ENCODE measurements at regions not wholly inside any gene's neighbourhood (a gene's known extent, or its start where the extent isn't known, plus 50 kb on each side); places are given as distances from the start of the nearest gene placed in this dataset.
A peak's percentile ranks its signal among the peaks of the same experiment; 100 is the strongest.

- no peak for TF ChIP-seq CTCF (IDR thresholded peaks at IDR 0.05; ENCODE audit: insufficient read depth, low read depth, low read length)
- H3K4me3 ChIP-seq (ENCODE audit: low read depth, low read length) = no peak overlapping the region
- no peak for DNase-seq (ENCODE audit: low read depth)
These were observed 493.7 kb upstream of the ERCC4 start for GRCh38 chr16:13426269-13426668.

- DNase-seq (ENCODE audit: low read depth) = no peak
- no peak overlapping the region for H3K4me3 ChIP-seq (ENCODE audit: low read depth, low read length)
- no peak for TF ChIP-seq CTCF (IDR thresholded peaks at IDR 0.05; ENCODE audit: insufficient read depth, low read depth, low read length)
These were observed 493.2 kb upstream of the ERCC4 start for GRCh38 chr16:13426736-13427135.

- no peak overlapping the region for H3K4me3 ChIP-seq (ENCODE audit: low read depth, low read length)
- no peak for TF ChIP-seq CTCF (IDR thresholded peaks at IDR 0.05; ENCODE audit: insufficient read depth, low read depth, low read length)
- DNase-seq (ENCODE audit: low read depth) = peak; percentile 17
These were observed 492.0 kb upstream of the ERCC4 start for GRCh38 chr16:13427943-13428342.

GRCh38 chr16:13429416-13429815 lies 490.5 kb upstream of the ERCC4 start:
- H3K4me3 ChIP-seq (ENCODE audit: low read depth, low read length) = no peak overlapping the region
- TF ChIP-seq CTCF (IDR thresholded peaks at IDR 0.05; ENCODE audit: insufficient read depth, low read depth, low read length) = no peak
- DNase-seq (ENCODE audit: low read depth) = no peak

GRCh38 chr16:13435415-13435814 lies 484.5 kb upstream of the ERCC4 start:
- no peak for DNase-seq (ENCODE audit: low read depth)

GRCh38 chr16:13435873-13436474 lies 484.0 kb upstream of the ERCC4 start:
- DNase-seq (ENCODE audit: low read depth) = no peak
- no peak overlapping the region for H3K4me3 ChIP-seq (ENCODE audit: low read depth, low read length)
- TF ChIP-seq CTCF (IDR thresholded peaks at IDR 0.05; ENCODE audit: insufficient read depth, low read depth, low read length) = no peak

More at GRCh38 chr16:13435415-13435814, 484.5 kb upstream of the ERCC4 start:
- no peak for TF ChIP-seq CTCF (IDR thresholded peaks at IDR 0.05; ENCODE audit: insufficient read depth, low read depth, low read length)
- no peak overlapping the region for H3K4me3 ChIP-seq (ENCODE audit: low read depth, low read length)

All from fibroblast of villous mesenchyme (primary cell).